ENCODE measurements at regions not wholly inside any gene's neighbourhood (a gene's known extent, or its start where the extent isn't known, plus 50 kb on each side); places are given as distances from the start of the nearest gene placed in this dataset.

DNA sequence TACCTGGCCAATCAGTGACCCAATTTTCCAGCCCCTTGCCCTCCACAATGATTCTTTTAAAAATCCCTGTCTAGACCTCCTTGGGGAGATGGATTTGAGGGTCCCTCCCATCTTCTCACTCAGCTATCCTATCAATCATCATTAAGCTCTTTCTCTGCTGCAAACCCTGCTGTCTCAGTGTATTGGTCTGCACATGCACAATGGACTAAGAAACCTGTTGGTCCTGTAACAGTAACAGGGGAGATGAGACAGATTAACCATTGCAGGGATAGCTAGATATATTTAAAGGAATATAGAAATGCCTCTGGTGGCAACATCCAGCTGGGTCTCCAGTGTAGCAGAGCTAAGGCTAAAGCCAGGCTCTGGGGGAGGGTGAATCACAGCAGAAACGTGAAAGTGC lies 74.6 kb upstream of the CHRNA7 start:
- TF ChIP-seq, protein P1, sequence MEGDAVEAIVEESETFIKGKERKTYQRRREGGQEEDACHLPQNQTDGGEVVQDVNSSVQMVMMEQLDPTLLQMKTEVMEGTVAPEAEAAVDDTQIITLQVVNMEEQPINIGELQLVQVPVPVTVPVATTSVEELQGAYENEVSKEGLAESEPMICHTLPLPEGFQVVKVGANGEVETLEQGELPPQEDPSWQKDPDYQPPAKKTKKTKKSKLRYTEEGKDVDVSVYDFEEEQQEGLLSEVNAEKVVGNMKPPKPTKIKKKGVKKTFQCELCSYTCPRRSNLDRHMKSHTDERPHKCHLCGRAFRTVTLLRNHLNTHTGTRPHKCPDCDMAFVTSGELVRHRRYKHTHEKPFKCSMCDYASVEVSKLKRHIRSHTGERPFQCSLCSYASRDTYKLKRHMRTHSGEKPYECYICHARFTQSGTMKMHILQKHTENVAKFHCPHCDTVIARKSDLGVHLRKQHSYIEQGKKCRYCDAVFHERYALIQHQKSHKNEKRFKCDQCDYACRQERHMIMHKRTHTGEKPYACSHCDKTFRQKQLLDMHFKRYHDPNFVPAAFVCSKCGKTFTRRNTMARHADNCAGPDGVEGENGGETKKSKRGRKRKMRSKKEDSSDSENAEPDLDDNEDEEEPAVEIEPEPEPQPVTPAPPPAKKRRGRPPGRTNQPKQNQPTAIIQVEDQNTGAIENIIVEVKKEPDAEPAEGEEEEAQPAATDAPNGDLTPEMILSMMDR (conservative IDR thresholded peaks at IDR 0.05): no peak
- no peak for TF ChIP-seq ZFX (IDR thresholded peaks at IDR 0.05)

Data from C4-2B (cell line).